Neural cell (in vitro differentiated cells): ENCODE measurements at regions not wholly inside any gene's neighbourhood (a gene's known extent, or its start where the extent isn't known, plus 50 kb on each side); places are given as distances from the start of the nearest gene placed in this dataset.

ENCODE experiments used
- H2AFZ ChIP-seq: fragments of 200-600, 300-800 bp; sonication (generic), shearing (Covaris generic); 2 replicates; pipeline ENCODE4 v1.6.0; 2014; ENCODE audit warnings: low read depth, mild to moderate bottlenecking, antibody characterized with exemption, low read length, moderate library complexity
- H3F3A ChIP-seq: fragments of 200-600 bp; shearing (Covaris generic); 2 replicates; pipeline ENCODE4 v1.6.1; 2016; ENCODE audit warnings: mild to moderate bottlenecking, moderate library complexity, mixed read lengths, antibody characterized with exemption, low read length; ENCODE audit not compliant: insufficient read depth, poor library complexity, severe bottlenecking
- H3K27ac ChIP-seq: fragments of 200-600, 300-800 bp; sonication (generic), shearing (Covaris generic); 2 replicates; pipeline ENCODE4 v1.5.1; 2014; ENCODE audit warnings: mild to moderate bottlenecking, low read length, moderate library complexity
- H3K27me3 ChIP-seq: fragments of 300-800, 200-600 bp; sonication (generic), shearing (Covaris generic); 2 replicates; pipeline ENCODE4 v1.6.0; 2014; ENCODE audit warnings: mild to moderate bottlenecking, low read depth, low read length, moderate library complexity; ENCODE audit not compliant: insufficient read depth
- H3K36me3 ChIP-seq: fragments of 300-800, 200-600 bp; sonication (generic), shearing (Covaris generic); 2 replicates; pipeline ENCODE4 v1.5.1; 2014; ENCODE audit warnings: mild to moderate bottlenecking, antibody characterized with exemption, low read length, moderate library complexity; ENCODE audit not compliant: insufficient read depth
- H3K4me2 ChIP-seq: fragments of 300-800, 200-600 bp; sonication (generic), shearing (Covaris generic); 2 replicates; pipeline ENCODE4 v1.6.0; 2014; ENCODE audit warnings: mild to moderate bottlenecking, low read length
- H3K4me3 ChIP-seq: fragments of 300-800, 200-600 bp; sonication (generic), shearing (Covaris generic); 2 replicates; pipeline ENCODE4 v1.5.1; 2014; ENCODE audit warnings: mild to moderate bottlenecking, low read length, moderate library complexity
- H3K79me2 ChIP-seq: fragments of 200-600 bp; shearing (Covaris generic); replicated peaks from 2 replicates; pipeline ENCODE4 v1.6.0; 2014; ENCODE audit warnings: mild to moderate bottlenecking, low read length, moderate library complexity; ENCODE audit not compliant: insufficient read depth
- H3K9ac ChIP-seq: fragments of 300-800, 200-600 bp; sonication (generic), shearing (Covaris generic); 2 replicates; pipeline ENCODE4 v1.6.1; 2016; ENCODE audit warnings: mild to moderate bottlenecking, low read length, mixed read lengths
- H3K9me2 ChIP-seq: fragments of 200-600 bp; shearing (Covaris generic); 2 replicates; pipeline ENCODE4 v1.6.1; 2016; ENCODE audit warnings: mild to moderate bottlenecking, low read length, mixed read lengths; ENCODE audit not compliant: insufficient read depth
- H3K9me3 ChIP-seq: fragments of 200-600, 300-800 bp; sonication (generic), shearing (Covaris generic); 2 replicates; pipeline ENCODE4 v1.6.1; 2016; ENCODE audit warnings: mild to moderate bottlenecking, mixed run types, low read length, moderate library complexity, mixed read lengths
- H4K20me1 ChIP-seq: fragments of 200-600 bp; shearing (Covaris generic); 2 replicates; pipeline ENCODE4 v1.6.1; 2016; ENCODE audit warnings: mild to moderate bottlenecking, mixed run types; ENCODE audit not compliant: insufficient read depth
- CTCF ChIP-seq: fragments of 450-650 bp; IDR thresholded peaks from 2 replicates; pipeline ENCODE4 v1.5.1; 2014; ENCODE audit warnings: antibody characterized with exemption, mild to moderate bottlenecking, moderate library complexity; ENCODE audit not compliant: poor library complexity, severe bottlenecking
- EP300 ChIP-seq: fragments of 450-650 bp; conservative IDR thresholded peaks from 2 replicates; pipeline ENCODE4 v1.6.1; 2014; ENCODE audit warnings: antibody characterized with exemption, mild to moderate bottlenecking, moderate library complexity; ENCODE audit not compliant: poor library complexity, severe bottlenecking
- EZH2 ChIP-seq: fragments of 200-600, 300-800 bp; shearing (Covaris generic), sonication (generic); IDR thresholded peaks from 2 replicates; pipeline ENCODE4 v1.6.1; 2014; ENCODE audit warnings: antibody characterized with exemption, low read length, borderline replicate concordance, mild to moderate bottlenecking; ENCODE audit not compliant: insufficient read depth, poor library complexity, severe bottlenecking
- MXI1 ChIP-seq: fragments of 450-650 bp; conservative IDR thresholded peaks from 2 replicates; pipeline ENCODE4 v1.6.1; 2014; ENCODE audit warnings: antibody characterized with exemption, mild to moderate bottlenecking; ENCODE audit not compliant: poor library complexity, severe bottlenecking
- POLR2AphosphoS5 ChIP-seq: IDR thresholded peaks from 2 replicates; pipeline ENCODE4 v1.6.1; 2012
- RAD21 ChIP-seq: fragments of 450-650 bp; conservative IDR thresholded peaks from 2 replicates; pipeline ENCODE4 v1.6.1; 2014; ENCODE audit warnings: antibody characterized with exemption, mild to moderate bottlenecking, moderate library complexity
- REST ChIP-seq: IDR thresholded peaks from 2 replicates; pipeline ENCODE4 v1.6.1; 2012; ENCODE audit warnings: borderline replicate concordance
- SMC3 ChIP-seq: fragments of 450-650 bp; conservative IDR thresholded peaks from 2 replicates; pipeline ENCODE4 v1.6.1; 2014; ENCODE audit warnings: antibody characterized with exemption, mild to moderate bottlenecking, moderate library complexity; ENCODE audit not compliant: poor library complexity
- TAF1 ChIP-seq: IDR thresholded peaks from 2 replicates; pipeline ENCODE4 v1.6.1; 2012; ENCODE audit warnings: low read depth

- Histone ChIP-seq H2AFZ (no peak overlapping the region), H3K79me2 (no peaks in the 10 kb centered on the region), H3K4me3 (peak overlapping the region; percentile 16), H3K27me3 (no peaks in the 10 kb centered on the region), H3K36me3 (no peaks in the 10 kb centered on the region), H3F3A (no peaks in the 10 kb centered on the region), H3K9me3 (no peaks in the 10 kb centered on the region), H4K20me1 (no peaks in the 10 kb centered on the region), H3K27ac (no peak overlapping the region), H3K4me2 (no peak overlapping the region), H3K9me2 (no peaks in the 10 kb centered on the region), H3K9ac (no peak overlapping the region)
- TF ChIP-seq TAF1 (no peak), RAD21 (no peak), CTCF (no peak), REST (no peak), EP300 (no peak), SMC3 (no peak), POLR2AphosphoS5 (no peak), MXI1 (no peak), EZH2 (no peak)
These were observed 271.9 kb upstream of the GADL1 start for GRCh38 chr3:31166249-31166885.

- Histone ChIP-seq H3K36me3 (no peaks in the 10 kb centered on the region), H2AFZ (no peak overlapping the region), H3K4me3 (no peak overlapping the region), H3K4me2 (no peak overlapping the region), H3K27ac (no peak overlapping the region), H3K9ac (no peak overlapping the region), H4K20me1 (no peaks in the 10 kb centered on the region), H3K79me2 (no peaks in the 10 kb centered on the region), H3K9me3 (no peaks in the 10 kb centered on the region), H3F3A (no peaks in the 10 kb centered on the region), H3K9me2 (no peaks in the 10 kb centered on the region), H3K27me3 (no peaks in the 10 kb centered on the region)
- TF ChIP-seq EP300 (no peak), RAD21 (no peak), MXI1 (no peak), SMC3 (no peak)
These were observed 273.2 kb upstream of the GADL1 start for GRCh38 chr3:31167666-31168065.
